ENCODE measurements at regions not wholly inside any gene's neighbourhood (a gene's known extent, or its start where the extent isn't known, plus 50 kb on each side); places are given as distances from the start of the nearest gene placed in this dataset.

DNA sequence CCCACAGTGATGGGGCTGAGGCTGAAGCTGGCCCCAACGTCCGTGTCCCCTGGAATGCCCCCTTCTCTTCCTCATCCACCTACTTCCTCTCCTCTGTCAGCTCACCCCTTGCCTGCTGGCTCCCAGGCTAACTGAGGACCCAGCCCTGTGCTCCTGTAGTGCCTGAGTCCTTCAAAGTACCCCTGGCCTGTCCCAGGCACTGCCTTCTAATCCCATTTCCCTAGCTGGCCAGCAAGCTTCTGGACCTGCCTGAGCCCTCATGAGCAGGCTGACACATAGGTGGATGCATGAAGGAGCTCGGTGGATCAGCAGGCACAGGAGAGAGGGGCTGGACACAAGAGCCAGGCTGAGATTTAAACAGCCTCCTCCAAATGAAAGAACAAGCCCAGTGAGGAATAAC is 650.8 kb downstream of the NPHP4 start:
- Histone ChIP-seq H3K4me3 (ENCODE audit: low read depth in 1 of 2, low read length in 2 of 2) (no peak overlapping the region), H2AFZ (ENCODE audit: low read depth, low read length) (no peak overlapping the region), H3K36me3 (ENCODE audit: insufficient read depth, low read length) (no peaks in the 10 kb centered on the region), H3K27me3 (ENCODE audit: insufficient read depth, low read length, poor library complexity) (no peaks in the 10 kb centered on the region), H3K4me2 (ENCODE audit: insufficient read depth, low read length) (no peak overlapping the region), H3K27ac (ENCODE audit: low read length) (no peak overlapping the region), H4K20me1 (ENCODE audit: insufficient read depth, low read length) (0 out of 2 replicates have a peak, but pooled peaks cover 4% of the 10 kb centered on the region), H3K79me2 (ENCODE audit: insufficient read depth, low read length) (no peaks in the 10 kb centered on the region), H3K9me3 (ENCODE audit: insufficient read depth, low read length, severe bottlenecking) (no peaks in the 10 kb centered on the region), H3K9ac (ENCODE audit: low read depth, low read length) (no peak overlapping the region), H3K4me1 (ENCODE audit: insufficient read depth, low read length) (no peaks in the 10 kb centered on the region)
- no peak for TF ChIP-seq EZH2 (IDR thresholded peaks at IDR 0.05; ENCODE audit: borderline replicate concordance, low read depth, low read length, severe bottlenecking)
- TF ChIP-seq, protein P1, sequence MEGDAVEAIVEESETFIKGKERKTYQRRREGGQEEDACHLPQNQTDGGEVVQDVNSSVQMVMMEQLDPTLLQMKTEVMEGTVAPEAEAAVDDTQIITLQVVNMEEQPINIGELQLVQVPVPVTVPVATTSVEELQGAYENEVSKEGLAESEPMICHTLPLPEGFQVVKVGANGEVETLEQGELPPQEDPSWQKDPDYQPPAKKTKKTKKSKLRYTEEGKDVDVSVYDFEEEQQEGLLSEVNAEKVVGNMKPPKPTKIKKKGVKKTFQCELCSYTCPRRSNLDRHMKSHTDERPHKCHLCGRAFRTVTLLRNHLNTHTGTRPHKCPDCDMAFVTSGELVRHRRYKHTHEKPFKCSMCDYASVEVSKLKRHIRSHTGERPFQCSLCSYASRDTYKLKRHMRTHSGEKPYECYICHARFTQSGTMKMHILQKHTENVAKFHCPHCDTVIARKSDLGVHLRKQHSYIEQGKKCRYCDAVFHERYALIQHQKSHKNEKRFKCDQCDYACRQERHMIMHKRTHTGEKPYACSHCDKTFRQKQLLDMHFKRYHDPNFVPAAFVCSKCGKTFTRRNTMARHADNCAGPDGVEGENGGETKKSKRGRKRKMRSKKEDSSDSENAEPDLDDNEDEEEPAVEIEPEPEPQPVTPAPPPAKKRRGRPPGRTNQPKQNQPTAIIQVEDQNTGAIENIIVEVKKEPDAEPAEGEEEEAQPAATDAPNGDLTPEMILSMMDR (IDR thresholded peaks at IDR 0.05; ENCODE audit: borderline replicate concordance, extremely low read depth, low read length, poor library complexity, severe bottlenecking): no peak
- DNase-seq: no peak
- no peak for ATAC-seq (ENCODE audit: insufficient read depth, low read depth)

DNA sequence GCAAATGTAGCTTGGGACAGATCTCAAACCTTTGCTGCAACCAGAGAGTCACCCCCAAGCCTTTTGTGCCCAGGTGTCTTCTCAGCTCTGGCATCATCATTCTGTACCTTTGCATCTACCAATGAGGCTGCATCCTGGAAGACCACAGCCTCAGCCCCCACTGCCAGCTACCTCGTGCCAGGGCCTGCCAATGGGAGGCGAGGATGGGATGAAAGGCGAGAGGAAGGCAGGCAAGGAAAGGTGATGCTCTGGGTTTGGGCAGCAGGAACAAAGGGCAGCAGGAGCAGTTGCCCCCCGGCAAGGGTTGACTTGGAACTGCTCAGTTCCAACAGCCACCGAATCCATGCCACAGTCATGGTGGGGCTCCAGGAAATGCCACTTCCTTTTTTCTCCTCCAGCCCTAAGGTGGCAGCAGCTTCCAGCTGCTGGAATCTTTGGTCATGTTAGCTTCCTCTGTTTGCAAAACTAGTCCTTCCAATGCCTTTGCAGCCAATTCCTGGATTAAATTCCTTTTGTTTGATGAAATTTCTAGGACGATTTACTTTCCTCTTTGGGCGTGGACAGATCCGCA is 651.6 kb downstream of the NPHP4 start:
- Histone ChIP-seq H3K79me2 (ENCODE audit: insufficient read depth, low read length) (no peaks in the 10 kb centered on the region), H3K9ac (ENCODE audit: low read depth, low read length) (no peak overlapping the region), H3K4me2 (ENCODE audit: insufficient read depth, low read length) (no peak overlapping the region), H3K4me3 (ENCODE audit: low read depth in 1 of 2, low read length in 2 of 2) (no peak overlapping the region), H4K20me1 (ENCODE audit: insufficient read depth, low read length) (0 out of 2 replicates have a peak, but pooled peaks cover 4% of the 10 kb centered on the region), H3K27ac (ENCODE audit: low read length) (no peak overlapping the region), H2AFZ (ENCODE audit: low read depth, low read length) (no peak overlapping the region), H3K4me1 (ENCODE audit: insufficient read depth, low read length) (no peaks in the 10 kb centered on the region), H3K27me3 (ENCODE audit: insufficient read depth, low read length, poor library complexity) (no peaks in the 10 kb centered on the region), H3K9me3 (ENCODE audit: insufficient read depth, low read length, severe bottlenecking) (no peaks in the 10 kb centered on the region), H3K36me3 (ENCODE audit: insufficient read depth, low read length) (no peaks in the 10 kb centered on the region)
- DNase-seq (no peak), ATAC-seq (ENCODE audit: insufficient read depth, low read depth) (no peak)
- TF ChIP-seq EZH2 (IDR thresholded peaks at IDR 0.05; ENCODE audit: borderline replicate concordance, low read depth, low read length, severe bottlenecking): no peak
- TF ChIP-seq, protein P1 (IDR thresholded peaks at IDR 0.05; ENCODE audit: borderline replicate concordance, extremely low read depth, low read length, poor library complexity, severe bottlenecking): peak; percentile 6

DNA sequence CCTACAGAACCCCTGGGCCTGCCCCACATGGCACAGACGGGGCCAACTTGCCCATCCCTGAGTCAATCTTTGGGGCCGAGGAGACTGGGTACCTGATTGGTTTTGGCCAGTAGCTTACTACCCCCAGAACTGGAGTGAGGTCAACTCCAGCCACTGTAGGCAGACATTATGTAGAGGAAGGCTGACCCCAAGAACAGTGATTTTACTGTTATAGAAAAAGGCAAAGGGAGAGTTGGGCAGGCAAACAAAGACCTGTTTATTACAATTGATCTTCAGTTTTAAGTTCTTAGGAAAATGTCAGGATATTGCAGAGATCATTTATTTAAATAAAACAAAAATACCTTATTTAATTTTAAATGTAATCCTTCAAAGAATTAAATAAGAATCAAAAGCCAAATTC is 653.8 kb downstream of the NPHP4 start:
- Histone ChIP-seq H3K79me2 (ENCODE audit: insufficient read depth, low read length) (no peaks in the 10 kb centered on the region), H2AFZ (ENCODE audit: low read depth, low read length) (no peak overlapping the region), H3K4me2 (ENCODE audit: insufficient read depth, low read length) (no peak overlapping the region), H3K36me3 (ENCODE audit: insufficient read depth, low read length) (no peaks in the 10 kb centered on the region), H3K27me3 (ENCODE audit: insufficient read depth, low read length, poor library complexity) (no peaks in the 10 kb centered on the region), H3K9ac (ENCODE audit: low read depth, low read length) (no peak overlapping the region), H3K4me1 (ENCODE audit: insufficient read depth, low read length) (no peaks in the 10 kb centered on the region), H4K20me1 (ENCODE audit: insufficient read depth, low read length) (0 out of 2 replicates have a peak, but pooled peaks cover 4% of the 10 kb centered on the region), H3K9me3 (ENCODE audit: insufficient read depth, low read length, severe bottlenecking) (no peaks in the 10 kb centered on the region), H3K4me3 (ENCODE audit: low read depth in 1 of 2, low read length in 2 of 2) (no peak overlapping the region), H3K27ac (ENCODE audit: low read length) (no peak overlapping the region)
- TF ChIP-seq EZH2 (IDR thresholded peaks at IDR 0.05; ENCODE audit: borderline replicate concordance, low read depth, low read length, severe bottlenecking): no peak
- TF ChIP-seq, protein P1 (IDR thresholded peaks at IDR 0.05; ENCODE audit: borderline replicate concordance, extremely low read depth, low read length, poor library complexity, severe bottlenecking): no peak
- DNase-seq: no peak
- no peak for ATAC-seq (ENCODE audit: insufficient read depth, low read depth)
